Natural killer cell (primary cell): ENCODE measurements at regions not wholly inside any gene's neighbourhood (a gene's known extent, or its start where the extent isn't known, plus 50 kb on each side); places are given as distances from the start of the nearest gene placed in this dataset.

Experiments
- ATAC-seq, 3 donors: fragments of 150-1000 bp in 2 of 3; fragments of 200-7000 bp in 1 of 3; cut with Tn5 transposase; 1 replicate in 1 of 3; 2 replicates in 2 of 3; pipeline ENCODE4 v1.10.0; 2021; ENCODE audit warnings: mild to moderate bottlenecking in 2 of 3, moderate library complexity in 2 of 3
- DNase-seq, 2 donors: peaks; one replicate each; pipeline versions ENCODE4 v3.0.0 to v3.0.0-alpha.2; 2013 to 2021; ENCODE audit warnings: mixed read lengths in 1 of 2
- H3K27ac ChIP-seq: one replicate; pipeline ENCODE4 v1.5.1; 2013; ENCODE audit warnings: mild to moderate bottlenecking, low read length
- H3K27me3 ChIP-seq: one replicate; pipeline ENCODE4 v1.6.1; 2013; ENCODE audit warnings: low read length; ENCODE audit not compliant: control insufficient read depth, insufficient read depth
- H3K36me3 ChIP-seq: one replicate; pipeline ENCODE4 v1.6.1; 2013; ENCODE audit warnings: low read length; ENCODE audit not compliant: control insufficient read depth, insufficient read depth
- H3K4me1 ChIP-seq: one replicate; pipeline ENCODE4 v1.6.1; 2013; ENCODE audit warnings: low read length; ENCODE audit not compliant: control insufficient read depth, insufficient read depth
- H3K4me3 ChIP-seq: one replicate; pipeline ENCODE4 v1.5.1; 2013; ENCODE audit warnings: low read length
- H3K9me3 ChIP-seq: one replicate; pipeline ENCODE4 v1.6.1; 2013; ENCODE audit warnings: low read length; ENCODE audit not compliant: control insufficient read depth, insufficient read depth
- H3K27ac Mint-ChIP-seq, 2 donors: one replicate each; pipeline ENCODE4 v1.8.0; 2022; ENCODE audit warnings: mild to moderate bottlenecking in 2 of 2, mixed read lengths in 2 of 2, moderate library complexity in 1 of 2
- H3K27me3 Mint-ChIP-seq, 2 donors: one replicate each; pipeline ENCODE4 v1.8.0; 2022; ENCODE audit warnings: low read depth in 2 of 2, mixed read lengths in 2 of 2
- H3K36me3 Mint-ChIP-seq: one replicate; pipeline ENCODE4 v1.8.0; 2022; ENCODE audit warnings: mixed read lengths
- H3K4me1 Mint-ChIP-seq, 2 donors: one replicate each; pipeline ENCODE4 v1.8.0; 2022; ENCODE audit warnings: mixed read lengths in 2 of 2
- H3K4me3 Mint-ChIP-seq: one replicate; pipeline ENCODE4 v1.8.0; 2022; ENCODE audit warnings: mild to moderate bottlenecking, moderate library complexity, mixed read lengths
- H3K9me3 Mint-ChIP-seq, 2 donors: one replicate each; pipeline ENCODE4 v1.8.0; 2022; ENCODE audit warnings: mixed read lengths in 2 of 2
- CTCF ChIP-seq: fragments of 200-600 bp; IDR thresholded peaks from one replicate; pipeline ENCODE4 v1.8.0; 2022; ENCODE audit warnings: antibody characterized with exemption
- WGBS: methylation state at CpG from one replicate; pipeline ENCODE4 v1.1.7; 2013; ENCODE audit warnings: missing lambda C conversion rate; ENCODE audit not compliant: insufficient coverage; 5-methylcytosine and 5-hydroxymethylcytosine counted together
- intact Hi-C: fragments of 100-400 bp; cut with micrococcal nuclease; formaldehyde crosslinking; loops from one replicate; pipeline ENCODE4 v1.14.2; 2022

DNA sequence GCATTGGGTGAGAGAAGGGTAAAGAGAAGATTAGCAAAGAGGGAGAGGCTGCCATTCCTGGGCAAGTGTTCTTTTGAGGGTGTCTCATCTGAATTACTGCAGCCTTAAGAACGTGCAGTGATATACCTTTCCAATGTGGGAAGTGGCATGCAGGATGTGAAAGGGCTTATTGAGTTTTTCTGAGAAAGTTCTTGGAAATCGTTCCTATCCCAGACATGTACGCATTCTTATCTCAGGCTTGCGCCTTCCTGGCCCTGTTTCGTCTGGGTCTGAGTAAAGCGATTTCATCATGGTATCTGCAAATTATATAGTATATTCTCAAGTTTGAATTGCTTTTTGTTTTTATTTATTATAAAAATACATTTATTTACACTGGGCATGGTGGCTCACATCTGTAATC, 699.8 kb downstream of the TRAM1L1 start:
- WGBS, result 88% methylated on average over 4 of the region's 6 CpGs
- H3K4me1 Mint-ChIP-seq, result no peaks in the 10 kb centered on the region
- intact Hi-C loops, result no loop called here
- Histone ChIP-seq H3K27ac (no peak overlapping the region), H3K4me3 (no peak overlapping the region), H3K4me1 (no peaks in the 10 kb centered on the region), H3K9me3 (no peaks in the 10 kb centered on the region), H3K27me3 (no peaks in the 10 kb centered on the region), H3K36me3 (no peaks in the 10 kb centered on the region)
- ATAC-seq (no peak), DNase-seq (no peak)
- H3K4me3 Mint-ChIP-seq, result no peak overlapping the region
- no peak for TF ChIP-seq CTCF
- no peaks in the 10 kb centered on the region for H3K36me3 Mint-ChIP-seq
- no peaks in the 10 kb centered on the region for H3K27me3 Mint-ChIP-seq
- no peak overlapping the region for H3K27ac Mint-ChIP-seq
- peaks cover 4 to 12% of the 10 kb centered on the region in 2 donors for H3K9me3 Mint-ChIP-seq

GRCh38 chr4:116374815-116375214, 710.6 kb downstream of the TRAM1L1 start:
- Mint-ChIP-seq H3K36me3 (no peaks in the 10 kb centered on the region), H3K9me3 (peaks cover 7 to 8% of the 10 kb centered on the region in 2 donors), H3K4me3 (no peak overlapping the region), H3K4me1 (no peaks in the 10 kb centered on the region), H3K27me3 (no peaks in the 10 kb centered on the region), H3K27ac (no peak overlapping the region)
- DNase-seq (no peak), ATAC-seq (no peak)
- no peak overlapping the region for H3K27ac ChIP-seq
- intact Hi-C loops, result no loop called here
- no peaks in the 10 kb centered on the region for H3K36me3 ChIP-seq
- H3K9me3 ChIP-seq, result peaks cover 4% of the 10 kb centered on the region
- TF ChIP-seq CTCF, result no peak
- no peaks in the 10 kb centered on the region for H3K27me3 ChIP-seq
- H3K4me1 ChIP-seq, result no peaks in the 10 kb centered on the region
- 64% methylated on average over 3 of the region's 3 CpGs for WGBS
- H3K4me3 ChIP-seq, result no peak overlapping the region

DNA sequence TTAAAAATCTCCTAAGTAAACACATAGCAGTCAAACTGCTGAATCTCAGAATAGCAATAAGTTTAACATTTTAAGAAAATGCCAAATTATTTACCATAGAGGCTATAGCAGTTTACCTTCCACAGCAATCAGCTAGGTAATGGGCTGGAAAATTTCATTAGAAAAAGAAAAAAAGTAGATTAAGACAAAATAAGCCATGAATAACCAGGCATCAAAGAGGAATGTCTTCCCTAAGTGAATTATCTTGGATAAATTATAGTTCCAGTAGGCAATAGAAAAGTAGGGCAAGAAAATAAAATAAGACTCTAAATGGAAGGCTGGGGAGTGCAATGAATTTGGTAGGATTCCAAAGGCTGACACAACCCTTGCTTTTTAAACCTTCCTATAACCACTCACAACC, 722.8 kb downstream of the TRAM1L1 start:
- no peak overlapping the region for H3K27ac Mint-ChIP-seq
- no peaks in the 10 kb centered on the region for H3K4me1 ChIP-seq
- no peaks in the 10 kb centered on the region for H3K9me3 Mint-ChIP-seq
- no peaks in the 10 kb centered on the region for H3K36me3 ChIP-seq
- no peak overlapping the region for H3K27ac ChIP-seq
- DNase-seq (no peak), ATAC-seq (no peak)
- H3K36me3 Mint-ChIP-seq, result no peaks in the 10 kb centered on the region
- intact Hi-C loops, result no loop called here
- H3K4me3 Mint-ChIP-seq, result no peak overlapping the region
- peaks cover 13% of the 10 kb centered on the region for H3K9me3 ChIP-seq
- no peak overlapping the region for H3K4me3 ChIP-seq
- TF ChIP-seq CTCF, result no peak
- H3K4me1 Mint-ChIP-seq, result no peaks in the 10 kb centered on the region
- no peaks in the 10 kb centered on the region for H3K27me3 ChIP-seq
- H3K27me3 Mint-ChIP-seq, result no peaks in the 10 kb centered on the region

DNA sequence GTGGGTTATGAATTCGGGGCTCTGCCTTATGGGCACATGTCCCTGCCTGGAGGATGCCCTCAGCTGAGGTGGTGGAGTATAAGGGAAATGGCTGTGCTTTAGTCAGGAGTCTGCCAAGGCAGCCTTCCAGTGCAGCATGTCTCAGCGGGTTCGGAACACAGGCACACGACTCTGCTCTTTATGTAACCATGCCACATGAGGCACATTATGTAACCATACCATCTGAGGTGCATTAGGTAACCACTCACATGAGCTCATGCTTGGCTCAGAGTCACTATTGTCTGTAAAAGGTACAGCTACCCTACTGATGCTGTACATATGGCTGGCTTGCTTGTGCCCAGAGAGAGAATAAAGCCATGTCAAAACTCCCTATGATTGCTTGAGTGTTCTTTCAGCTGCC, 723.6 kb downstream of the TRAM1L1 start:
- no peak for TF ChIP-seq CTCF
- H3K4me1 Mint-ChIP-seq, result no peaks in the 10 kb centered on the region
- no peak for DNase-seq

More for the DNA sequence above, 723.6 kb downstream of the TRAM1L1 start:
- no peaks in the 10 kb centered on the region for H3K27me3 ChIP-seq
- Mint-ChIP-seq H3K27ac (no peak overlapping the region), H3K36me3 (no peaks in the 10 kb centered on the region), H3K4me3 (no peak overlapping the region), H3K9me3 (no peaks in the 10 kb centered on the region), H3K27me3 (no peaks in the 10 kb centered on the region)
- no peaks in the 10 kb centered on the region for H3K36me3 ChIP-seq
- H3K9me3 ChIP-seq, result peaks cover 13% of the 10 kb centered on the region
- H3K4me1 ChIP-seq, result no peaks in the 10 kb centered on the region
- WGBS, result 76% methylated on average over 4 of the region's 4 CpGs
- no peak overlapping the region for H3K4me3 ChIP-seq
- intact Hi-C loops, result no loop called here
- H3K27ac ChIP-seq, result no peak overlapping the region
- ATAC-seq, result no peak
